ENCODE measurements at regions not wholly inside any gene's neighbourhood (a gene's known extent, or its start where the extent isn't known, plus 50 kb on each side); places are given as distances from the start of the nearest gene placed in this dataset.

DNA sequence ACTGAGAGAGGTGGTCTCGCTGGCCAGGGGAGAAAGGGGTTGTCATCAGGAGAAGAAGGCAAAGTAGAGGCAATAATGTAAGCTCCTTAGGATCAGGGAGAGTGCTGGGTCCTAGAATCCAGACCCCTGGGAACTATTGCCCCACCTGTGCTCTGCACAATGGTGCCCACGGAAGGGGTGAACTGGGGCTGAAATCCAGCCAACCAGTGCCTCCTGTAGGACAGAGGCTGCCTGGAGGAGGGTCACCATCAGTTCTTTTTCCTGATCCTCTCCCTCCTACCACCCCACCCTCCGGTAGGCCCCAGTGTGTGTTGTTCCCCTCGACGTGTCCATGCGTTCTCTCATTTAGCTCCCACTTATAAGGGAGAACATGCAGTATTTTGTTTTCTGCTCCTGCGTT lies 52.9 kb upstream of the ATP2B4 start:
- Histone ChIP-seq H3K27me3 (no peaks in the 10 kb centered on the region), H3K4me3 (no peak overlapping the region), H3K27ac (no peak overlapping the region), H3K36me3 (no peaks in the 10 kb centered on the region), H3K9me3 (no peaks in the 10 kb centered on the region), H3K4me1 (no peaks in the 10 kb centered on the region)
- DNase-seq = no peak
- no peak for TF ChIP-seq CTCF (IDR thresholded peaks at IDR 0.05)
- TF ChIP-seq POLR2A (IDR thresholded peaks at IDR 0.05) = no peak

All from Peyer's patch (tissue), 4 donors.